Bronchial epithelial cell (primary cell): ENCODE measurements at regions not wholly inside any gene's neighbourhood (a gene's known extent, or its start where the extent isn't known, plus 50 kb on each side); places are given as distances from the start of the nearest gene placed in this dataset.

Experiments
- DNase-seq: peaks from one replicate; pipeline ENCODE4 v3.0.0-alpha.2; 2010; ENCODE audit warnings: low read depth
- FAIRE-seq: peaks from 2 replicates; lab custom pipeline; 2011; peaks lifted over from hg19 to GRCh38; lab: Jason Lieb, UNC
- H3K27me3 ChIP-seq: 2 replicates; pipeline ENCODE4 v1.5.1; 2011; ENCODE audit warnings: low read length; ENCODE audit not compliant: control insufficient read depth, insufficient read depth
- H3K36me3 ChIP-seq: 2 replicates; pipeline ENCODE4 v1.5.1; 2011; ENCODE audit warnings: low read length; ENCODE audit not compliant: control insufficient read depth, insufficient read depth
- H3K4me3 ChIP-seq: 2 replicates; pipeline ENCODE4 v1.5.1; 2011; ENCODE audit warnings: mild to moderate bottlenecking, low read depth, low read length, control low read depth
- CTCF ChIP-seq: IDR thresholded peaks from 2 replicates; pipeline ENCODE4 v1.5.1; 2011; ENCODE audit warnings: mild to moderate bottlenecking, moderate library complexity, low read length, control low read depth, inconsistent platforms; ENCODE audit not compliant: insufficient read depth, severe bottlenecking

DNA sequence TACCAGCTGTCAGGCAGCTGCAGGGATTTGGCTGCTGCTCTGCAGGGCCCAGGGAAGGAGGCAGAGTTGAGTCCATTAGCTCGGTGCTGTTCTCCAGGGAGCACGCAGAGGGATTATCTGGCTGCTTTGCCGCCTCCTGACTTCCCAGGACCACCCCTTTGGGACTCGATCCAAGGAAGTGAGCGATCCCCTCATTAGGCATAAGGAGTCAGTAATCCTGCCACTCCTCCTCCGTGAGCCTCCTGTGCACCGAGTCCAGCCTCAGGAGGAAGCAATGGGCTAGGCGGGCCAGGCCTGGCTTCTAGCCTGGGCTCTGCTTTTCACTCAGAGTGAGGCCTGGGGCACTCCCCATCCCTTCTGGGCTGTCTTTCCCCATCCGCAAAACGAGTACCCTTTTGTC is 417.9 kb downstream of the RPS24 start:
- DNase-seq (no peak), FAIRE-seq (no peak)
- Histone ChIP-seq H3K36me3 (no peaks in the 10 kb centered on the region), H3K4me3 (no peak overlapping the region), H3K27me3 (peaks cover 17% of the 10 kb centered on the region)
- no peak for TF ChIP-seq CTCF

DNA sequence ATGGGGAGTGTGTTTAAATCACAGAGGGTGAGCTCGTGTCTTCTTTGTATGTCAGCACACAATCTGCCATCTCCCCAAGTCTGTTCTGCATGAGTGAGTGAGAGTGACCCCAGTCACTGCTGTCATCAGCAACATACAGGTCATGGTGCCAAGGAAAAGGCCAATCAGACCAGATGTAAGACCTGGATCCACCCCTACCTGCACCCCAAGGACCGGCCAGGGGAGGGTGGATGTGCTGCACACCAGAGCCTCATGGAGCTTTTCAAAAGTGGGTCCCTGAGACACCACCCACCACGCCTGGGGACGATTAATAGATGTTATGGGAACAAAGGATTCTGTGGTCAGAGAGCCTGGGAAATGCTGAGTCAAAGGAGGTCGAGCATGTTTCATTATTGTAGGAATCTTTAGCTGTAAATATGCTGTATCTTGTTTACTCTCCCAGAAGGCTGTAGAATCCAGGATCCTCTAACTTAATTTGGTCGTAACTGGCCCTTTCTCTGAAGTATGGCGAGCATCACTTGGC is 420.5 kb downstream of the RPS24 start:
- no peak for FAIRE-seq
- Histone ChIP-seq H3K27me3 (peaks cover 25% of the 10 kb centered on the region), H3K36me3 (no peaks in the 10 kb centered on the region), H3K4me3 (no peak overlapping the region)
- no peak for DNase-seq
- TF ChIP-seq CTCF, result no peak

DNA sequence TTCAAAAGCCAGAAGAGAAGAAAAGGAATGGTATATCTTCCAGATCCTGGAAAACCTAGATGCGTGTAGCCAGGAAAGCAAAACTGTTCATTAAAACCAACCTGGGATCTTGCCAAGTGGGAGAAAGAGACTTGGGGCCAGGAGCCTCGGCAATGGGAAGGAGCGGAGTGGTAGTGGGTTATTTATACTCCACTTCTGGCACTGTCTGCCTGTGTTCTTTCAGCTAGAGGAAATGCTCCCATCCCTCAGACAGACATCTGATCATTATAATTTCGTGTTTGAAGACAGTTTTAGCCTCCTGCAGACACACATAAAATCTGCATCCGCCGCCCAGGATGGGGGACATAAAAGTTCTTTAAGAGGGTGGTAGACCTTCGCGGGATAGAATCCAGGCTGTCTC is 421.6 kb downstream of the RPS24 start:
- TF ChIP-seq CTCF, result no peak
- DNase-seq (no peak), FAIRE-seq (no peak)
- H3K27me3 ChIP-seq, result peaks cover 26% of the 10 kb centered on the region
- no peaks in the 10 kb centered on the region for H3K36me3 ChIP-seq
- H3K4me3 ChIP-seq, result no peak overlapping the region

- no peaks in the 10 kb centered on the region for H3K36me3 ChIP-seq
- H3K27me3 ChIP-seq, result peaks cover 27% of the 10 kb centered on the region
- DNase-seq (no peak), FAIRE-seq (no peak)
- no peak for TF ChIP-seq CTCF
- no peak overlapping the region for H3K4me3 ChIP-seq
Observed at GRCh38 chr10:78455811-78456210, 422.1 kb downstream of the RPS24 start.

GRCh38 chr10:78456649-78457400 is 423.2 kb downstream of the RPS24 start:
- no peak for FAIRE-seq

More at GRCh38 chr10:78456649-78457400, 423.2 kb downstream of the RPS24 start:
- no peak for TF ChIP-seq CTCF
- Histone ChIP-seq H3K27me3 (peaks cover 29% of the 10 kb centered on the region), H3K4me3 (no peak overlapping the region), H3K36me3 (no peaks in the 10 kb centered on the region)
- no peak for DNase-seq
